HL-60 (cell line): ENCODE measurements at regions not wholly inside any gene's neighbourhood (a gene's known extent, or its start where the extent isn't known, plus 50 kb on each side); places are given as distances from the start of the nearest gene placed in this dataset.

Source experiments
- CTCF ChIP-seq: IDR thresholded peaks from one replicate; pipeline ENCODE4 v1.5.1; 2011; ENCODE audit warnings: low read length, control low read depth, inconsistent platforms; ENCODE audit not compliant: insufficient read depth
- POLR2AphosphoS5 ChIP-seq: IDR thresholded peaks from 2 replicates; pipeline ENCODE4 v1.6.1; 2012; ENCODE audit warnings: low read depth

GRCh38 chr4:110344165-110344564, 131.8 kb upstream of the ENPEP start:
- TF ChIP-seq CTCF = no peak
- TF ChIP-seq POLR2AphosphoS5 = no peak
